Glutamatergic neuron (in vitro differentiated cells): ENCODE measurements at regions not wholly inside any gene's neighbourhood (a gene's known extent, or its start where the extent isn't known, plus 50 kb on each side); places are given as distances from the start of the nearest gene placed in this dataset.

Experiments used
- DNase-seq: peaks from one replicate; pipeline ENCODE4 v3.0.0; 2022
- H3K27ac Mint-ChIP-seq: one replicate; pipeline ENCODE4 v1.8.0; 2020; ENCODE audit warnings: mild to moderate bottlenecking, mixed read lengths, inconsistent platforms; ENCODE audit not compliant: unreplicated experiment
- H3K27me3 Mint-ChIP-seq: one replicate; pipeline ENCODE4 v1.8.0; 2020; ENCODE audit warnings: mild to moderate bottlenecking, moderate library complexity, mixed read lengths, inconsistent platforms; ENCODE audit not compliant: unreplicated experiment
- H3K36me3 Mint-ChIP-seq: one replicate; pipeline ENCODE4 v1.8.0; 2020; ENCODE audit warnings: mild to moderate bottlenecking, mixed read lengths, inconsistent platforms; ENCODE audit not compliant: unreplicated experiment
- H3K4me1 Mint-ChIP-seq: one replicate; pipeline ENCODE4 v1.8.0; 2020; ENCODE audit warnings: mild to moderate bottlenecking, low read depth, mixed read lengths, inconsistent platforms; ENCODE audit not compliant: unreplicated experiment
- H3K4me3 Mint-ChIP-seq: one replicate; pipeline ENCODE4 v1.8.0; 2020; ENCODE audit warnings: mild to moderate bottlenecking, mixed read lengths, inconsistent platforms; ENCODE audit not compliant: unreplicated experiment
- H3K9me3 Mint-ChIP-seq: one replicate; pipeline ENCODE4 v1.8.0; 2020; ENCODE audit warnings: mild to moderate bottlenecking, moderate library complexity, mixed read lengths, inconsistent platforms; ENCODE audit not compliant: unreplicated experiment
- CTCF ChIP-seq: fragments of 200-600 bp; sonication (generic); IDR thresholded peaks from one replicate; pipeline ENCODE4 v1.5.0; 2021; ENCODE audit not compliant: partially characterized antibody, unreplicated experiment

- TF ChIP-seq CTCF = no peak
- H3K27me3 Mint-ChIP-seq = peaks cover 2% of the 10 kb centered on the region
- no peak overlapping the region for H3K27ac Mint-ChIP-seq
- H3K4me3 Mint-ChIP-seq = peak overlapping the region; percentile 20
- H3K9me3 Mint-ChIP-seq = peaks cover 2% of the 10 kb centered on the region
- DNase-seq = no peak
- no peaks in the 10 kb centered on the region for H3K36me3 Mint-ChIP-seq
- peaks cover 20% of the 10 kb centered on the region for H3K4me1 Mint-ChIP-seq
Measured at GRCh38 chr1:228802386-228803220, 67.3 kb downstream of the RHOU start.

GRCh38 chr1:228803421-228803820 lies 68.1 kb downstream of the RHOU start:
- Mint-ChIP-seq H3K9me3 (peaks cover 2% of the 10 kb centered on the region), H3K27ac (no peak overlapping the region)
- DNase-seq = no peak

GRCh38 chr1:228804173-228804572 lies 68.9 kb downstream of the RHOU start:
- Mint-ChIP-seq H3K9me3 (peaks cover 2% of the 10 kb centered on the region), H3K4me3 (no peak overlapping the region), H3K4me1 (peaks cover 20% of the 10 kb centered on the region), H3K36me3 (no peaks in the 10 kb centered on the region), H3K27ac (no peak overlapping the region), H3K27me3 (peaks cover 4% of the 10 kb centered on the region)
- no peak for DNase-seq
- no peak for TF ChIP-seq CTCF

More at GRCh38 chr1:228803421-228803820, 68.1 kb downstream of the RHOU start:
- peaks cover 2% of the 10 kb centered on the region for H3K27me3 Mint-ChIP-seq
- no peaks in the 10 kb centered on the region for H3K36me3 Mint-ChIP-seq
- peaks cover 20% of the 10 kb centered on the region for H3K4me1 Mint-ChIP-seq
- TF ChIP-seq CTCF = no peak
- H3K4me3 Mint-ChIP-seq = no peak overlapping the region

- peak overlapping the region; percentile 84 for H3K27ac Mint-ChIP-seq
- H3K4me1 Mint-ChIP-seq = peaks cover 20% of the 10 kb centered on the region
- H3K4me3 Mint-ChIP-seq = peak overlapping the region; percentile 16
- peaks cover 2% of the 10 kb centered on the region for H3K9me3 Mint-ChIP-seq
- peak; percentile 53 for DNase-seq
- TF ChIP-seq CTCF = no peak
- no peaks in the 10 kb centered on the region for H3K36me3 Mint-ChIP-seq
- peaks cover 4% of the 10 kb centered on the region for H3K27me3 Mint-ChIP-seq
Measured at GRCh38 chr1:228804640-228805413, 69.5 kb downstream of the RHOU start.
